ENCODE measurements at regions not wholly inside any gene's neighbourhood (a gene's known extent, or its start where the extent isn't known, plus 50 kb on each side); places are given as distances from the start of the nearest gene placed in this dataset.

- H3K4me3 ChIP-seq (ENCODE audit: low read depth in 1 of 2, low read length in 2 of 2) = no peak overlapping the region
- H3K9me3 ChIP-seq (ENCODE audit: control insufficient read depth in 1 of 2, low read length in 2 of 2) = no peaks in the 10 kb centered on the region
- no peaks in the 10 kb centered on the region for H3K27me3 ChIP-seq (ENCODE audit: low read depth, low read length)
- no peaks in the 10 kb centered on the region for H3K36me3 ChIP-seq (ENCODE audit: control insufficient read depth in 1 of 2, insufficient read depth in 2 of 2, low read length in 2 of 2)
- H3K4me1 ChIP-seq (ENCODE audit: control insufficient read depth in 1 of 2, insufficient read depth in 2 of 2, low read length in 2 of 2) = no peaks in the 10 kb centered on the region
- H3K27ac ChIP-seq (ENCODE audit: low read length) = no peak overlapping the region
Measured at GRCh38 chr18:28684746-28685355, 507.9 kb upstream of the CDH2 start.

GRCh38 chr18:28682912-28683311 is 506.0 kb upstream of the CDH2 start:
- Histone ChIP-seq H3K9me3 (ENCODE audit: control insufficient read depth in 1 of 2, low read length in 2 of 2) (no peaks in the 10 kb centered on the region), H3K27me3 (ENCODE audit: low read depth, low read length) (no peaks in the 10 kb centered on the region), H3K36me3 (ENCODE audit: control insufficient read depth in 1 of 2, insufficient read depth in 2 of 2, low read length in 2 of 2) (no peaks in the 10 kb centered on the region)

GRCh38 chr18:28669165-28669564 is 492.2 kb upstream of the CDH2 start:
- Histone ChIP-seq H3K27me3 (ENCODE audit: low read depth, low read length) (no peaks in the 10 kb centered on the region), H3K27ac (ENCODE audit: low read length) (no peak overlapping the region), H3K36me3 (ENCODE audit: control insufficient read depth in 1 of 2, insufficient read depth in 2 of 2, low read length in 2 of 2) (no peaks in the 10 kb centered on the region), H3K9me3 (ENCODE audit: control insufficient read depth in 1 of 2, low read length in 2 of 2) (no peaks in the 10 kb centered on the region), H3K4me3 (ENCODE audit: low read depth in 1 of 2, low read length in 2 of 2) (no peak overlapping the region), H3K4me1 (ENCODE audit: control insufficient read depth in 1 of 2, insufficient read depth in 2 of 2, low read length in 2 of 2) (no peaks in the 10 kb centered on the region)

More at GRCh38 chr18:28682912-28683311, 506.0 kb upstream of the CDH2 start:
- Histone ChIP-seq H3K4me1 (ENCODE audit: control insufficient read depth in 1 of 2, insufficient read depth in 2 of 2, low read length in 2 of 2) (no peaks in the 10 kb centered on the region), H3K4me3 (ENCODE audit: low read depth in 1 of 2, low read length in 2 of 2) (no peak overlapping the region), H3K27ac (ENCODE audit: low read length) (no peak overlapping the region)

- no peaks in the 10 kb centered on the region for H3K36me3 ChIP-seq (ENCODE audit: control insufficient read depth in 1 of 2, insufficient read depth in 2 of 2, low read length in 2 of 2)
- H3K27ac ChIP-seq (ENCODE audit: low read length) = no peak overlapping the region
- H3K27me3 ChIP-seq (ENCODE audit: low read depth, low read length) = no peaks in the 10 kb centered on the region
- H3K9me3 ChIP-seq (ENCODE audit: control insufficient read depth in 1 of 2, low read length in 2 of 2) = no peaks in the 10 kb centered on the region
- no peaks in the 10 kb centered on the region for H3K4me1 ChIP-seq (ENCODE audit: control insufficient read depth in 1 of 2, insufficient read depth in 2 of 2, low read length in 2 of 2)
- no peak overlapping the region for H3K4me3 ChIP-seq (ENCODE audit: low read depth in 1 of 2, low read length in 2 of 2)
Measured at GRCh38 chr18:28666216-28666615, 489.3 kb upstream of the CDH2 start.

- no peaks in the 10 kb centered on the region for H3K9me3 ChIP-seq (ENCODE audit: control insufficient read depth in 1 of 2, low read length in 2 of 2)
- no peaks in the 10 kb centered on the region for H3K36me3 ChIP-seq (ENCODE audit: control insufficient read depth in 1 of 2, insufficient read depth in 2 of 2, low read length in 2 of 2)
- H3K4me1 ChIP-seq (ENCODE audit: control insufficient read depth in 1 of 2, insufficient read depth in 2 of 2, low read length in 2 of 2) = no peaks in the 10 kb centered on the region
- no peaks in the 10 kb centered on the region for H3K27me3 ChIP-seq (ENCODE audit: low read depth, low read length)
- H3K27ac ChIP-seq (ENCODE audit: low read length) = no peak overlapping the region
- no peak overlapping the region for H3K4me3 ChIP-seq (ENCODE audit: low read depth in 1 of 2, low read length in 2 of 2)
Measured at GRCh38 chr18:28657961-28658360, 481.0 kb upstream of the CDH2 start.

- Histone ChIP-seq H3K4me1 (ENCODE audit: control insufficient read depth in 1 of 2, insufficient read depth in 2 of 2, low read length in 2 of 2) (no peaks in the 10 kb centered on the region), H3K9me3 (ENCODE audit: control insufficient read depth in 1 of 2, low read length in 2 of 2) (no peaks in the 10 kb centered on the region), H3K27me3 (ENCODE audit: low read depth, low read length) (no peaks in the 10 kb centered on the region), H3K4me3 (ENCODE audit: low read depth in 1 of 2, low read length in 2 of 2) (no peak overlapping the region), H3K36me3 (ENCODE audit: control insufficient read depth in 1 of 2, insufficient read depth in 2 of 2, low read length in 2 of 2) (no peaks in the 10 kb centered on the region), H3K27ac (ENCODE audit: low read length) (no peak overlapping the region)
Measured at GRCh38 chr18:28652654-28653053, 475.7 kb upstream of the CDH2 start.

- Histone ChIP-seq H3K4me3 (ENCODE audit: low read depth in 1 of 2, low read length in 2 of 2) (no peak overlapping the region), H3K27me3 (ENCODE audit: low read depth, low read length) (no peaks in the 10 kb centered on the region), H3K9me3 (ENCODE audit: control insufficient read depth in 1 of 2, low read length in 2 of 2) (no peaks in the 10 kb centered on the region), H3K4me1 (ENCODE audit: control insufficient read depth in 1 of 2, insufficient read depth in 2 of 2, low read length in 2 of 2) (no peaks in the 10 kb centered on the region), H3K36me3 (ENCODE audit: control insufficient read depth in 1 of 2, insufficient read depth in 2 of 2, low read length in 2 of 2) (no peaks in the 10 kb centered on the region), H3K27ac (ENCODE audit: low read length) (no peak overlapping the region)
Measured at GRCh38 chr18:28651298-28651697, 474.4 kb upstream of the CDH2 start.

GRCh38 chr18:28650860-28651259 is 473.9 kb upstream of the CDH2 start:
- no peaks in the 10 kb centered on the region for H3K9me3 ChIP-seq (ENCODE audit: control insufficient read depth in 1 of 2, low read length in 2 of 2)
- H3K27me3 ChIP-seq (ENCODE audit: low read depth, low read length) = no peaks in the 10 kb centered on the region
- no peaks in the 10 kb centered on the region for H3K36me3 ChIP-seq (ENCODE audit: control insufficient read depth in 1 of 2, insufficient read depth in 2 of 2, low read length in 2 of 2)
- no peaks in the 10 kb centered on the region for H3K4me1 ChIP-seq (ENCODE audit: control insufficient read depth in 1 of 2, insufficient read depth in 2 of 2, low read length in 2 of 2)
- no peak overlapping the region for H3K4me3 ChIP-seq (ENCODE audit: low read depth in 1 of 2, low read length in 2 of 2)
- H3K27ac ChIP-seq (ENCODE audit: low read length) = no peak overlapping the region

- Histone ChIP-seq H3K36me3 (ENCODE audit: control insufficient read depth in 1 of 2, insufficient read depth in 2 of 2, low read length in 2 of 2) (no peaks in the 10 kb centered on the region), H3K4me3 (ENCODE audit: low read depth in 1 of 2, low read length in 2 of 2) (no peak overlapping the region), H3K27me3 (ENCODE audit: low read depth, low read length) (no peaks in the 10 kb centered on the region), H3K27ac (ENCODE audit: low read length) (no peak overlapping the region), H3K4me1 (ENCODE audit: control insufficient read depth in 1 of 2, insufficient read depth in 2 of 2, low read length in 2 of 2) (no peaks in the 10 kb centered on the region), H3K9me3 (ENCODE audit: control insufficient read depth in 1 of 2, low read length in 2 of 2) (no peaks in the 10 kb centered on the region)
Measured at GRCh38 chr18:28647961-28648360, 471.0 kb upstream of the CDH2 start.

- no peaks in the 10 kb centered on the region for H3K4me1 ChIP-seq (ENCODE audit: control insufficient read depth in 1 of 2, insufficient read depth in 2 of 2, low read length in 2 of 2)
- no peaks in the 10 kb centered on the region for H3K36me3 ChIP-seq (ENCODE audit: control insufficient read depth in 1 of 2, insufficient read depth in 2 of 2, low read length in 2 of 2)
- H3K9me3 ChIP-seq (ENCODE audit: control insufficient read depth in 1 of 2, low read length in 2 of 2) = peaks cover 0 to 2% of the 10 kb centered on the region in 2 donors
- H3K4me3 ChIP-seq (ENCODE audit: low read depth in 1 of 2, low read length in 2 of 2) = no peak overlapping the region
- H3K27me3 ChIP-seq (ENCODE audit: low read depth, low read length) = no peaks in the 10 kb centered on the region
- no peak overlapping the region for H3K27ac ChIP-seq (ENCODE audit: low read length)
Measured at GRCh38 chr18:28637897-28638296, 461.0 kb upstream of the CDH2 start.

- Histone ChIP-seq H3K27me3 (ENCODE audit: low read depth, low read length) (no peaks in the 10 kb centered on the region), H3K36me3 (ENCODE audit: control insufficient read depth in 1 of 2, insufficient read depth in 2 of 2, low read length in 2 of 2) (no peaks in the 10 kb centered on the region), H3K27ac (ENCODE audit: low read length) (no peak overlapping the region)
Measured at GRCh38 chr18:28635530-28635929, 458.6 kb upstream of the CDH2 start.

GRCh38 chr18:28626756-28627155 is 449.8 kb upstream of the CDH2 start:
- no peak overlapping the region for H3K4me3 ChIP-seq (ENCODE audit: low read depth in 1 of 2, low read length in 2 of 2)
- no peaks in the 10 kb centered on the region for H3K27me3 ChIP-seq (ENCODE audit: low read depth, low read length)
- H3K9me3 ChIP-seq (ENCODE audit: control insufficient read depth in 1 of 2, low read length in 2 of 2) = no peaks in the 10 kb centered on the region
- no peaks in the 10 kb centered on the region for H3K36me3 ChIP-seq (ENCODE audit: control insufficient read depth in 1 of 2, insufficient read depth in 2 of 2, low read length in 2 of 2)
- H3K27ac ChIP-seq (ENCODE audit: low read length) = no peak overlapping the region
- no peaks in the 10 kb centered on the region for H3K4me1 ChIP-seq (ENCODE audit: control insufficient read depth in 1 of 2, insufficient read depth in 2 of 2, low read length in 2 of 2)

More at GRCh38 chr18:28635530-28635929, 458.6 kb upstream of the CDH2 start:
- no peaks in the 10 kb centered on the region for H3K4me1 ChIP-seq (ENCODE audit: control insufficient read depth in 1 of 2, insufficient read depth in 2 of 2, low read length in 2 of 2)
- no peak overlapping the region for H3K4me3 ChIP-seq (ENCODE audit: low read depth in 1 of 2, low read length in 2 of 2)
- peaks cover 0 to 2% of the 10 kb centered on the region in 2 donors for H3K9me3 ChIP-seq (ENCODE audit: control insufficient read depth in 1 of 2, low read length in 2 of 2)

All from muscle layer of duodenum (tissue), 2 donors.